ENCODE measurements at regions not wholly inside any gene's neighbourhood (a gene's known extent, or its start where the extent isn't known, plus 50 kb on each side); places are given as distances from the start of the nearest gene placed in this dataset.
"Not testable (repeated sequence)": the region's sequence is repeated elsewhere in the genome, so short reads cannot be mapped to it uniquely, and the experiment has no call there.

- no peak for DNase-seq
Observed at GRCh38 chr12:114616081-114616480, 67.9 kb downstream of the TBX3 start.

- DNase-seq, result no peak
Observed at GRCh38 chr12:114614040-114614439, 69.9 kb downstream of the TBX3 start.

- no peak for DNase-seq
Observed at GRCh38 chr12:114612062-114612461, 71.9 kb downstream of the TBX3 start.

GRCh38 chr12:114611145-114612018, 72.6 kb downstream of the TBX3 start:
- no peak for DNase-seq

- DNase-seq, result no peak
Observed at GRCh38 chr12:114608509-114608908, 75.5 kb downstream of the TBX3 start.

- DNase-seq, result no peak
Observed at GRCh38 chr12:114605918-114606317, 78.1 kb downstream of the TBX3 start.

GRCh38 chr12:114604606-114605005, 79.4 kb downstream of the TBX3 start:
- no peak for DNase-seq

GRCh38 chr12:114600584-114600983, 83.4 kb downstream of the TBX3 start:
- not testable (repeated sequence) for DNase-seq

GRCh38 chr12:114598111-114598510, 85.9 kb downstream of the TBX3 start:
- DNase-seq, result no peak

GRCh38 chr12:114592946-114593345, 91.0 kb downstream of the TBX3 start:
- no peak for DNase-seq

- no peak for DNase-seq
Observed at GRCh38 chr12:114588061-114588460, 95.9 kb downstream of the TBX3 start.

- no peak for DNase-seq
Observed at GRCh38 chr12:114580306-114580705, 103.7 kb downstream of the TBX3 start.

GRCh38 chr12:114579389-114579788, 104.6 kb downstream of the TBX3 start:
- DNase-seq, result no peak

- DNase-seq, result no peak
Observed at GRCh38 chr12:114562654-114563053, 121.3 kb downstream of the TBX3 start.

GRCh38 chr12:114555451-114555850, 128.5 kb downstream of the TBX3 start:
- DNase-seq, result peak; percentile 11

GRCh38 chr12:114547636-114548035, 136.3 kb downstream of the TBX3 start:
- DNase-seq, result no peak

- DNase-seq, result no peak
Observed at GRCh38 chr12:114530417-114530816, 124.5 kb upstream of the TBX5 start.

GRCh38 chr12:114529966-114530365, 124.0 kb upstream of the TBX5 start:
- DNase-seq, result no peak

- DNase-seq, result no peak
Observed at GRCh38 chr12:114528766-114529165, 122.8 kb upstream of the TBX5 start.

GRCh38 chr12:114521160-114521559, 115.2 kb upstream of the TBX5 start:
- not testable (repeated sequence) for DNase-seq

GRCh38 chr12:114512351-114512750, 106.4 kb upstream of the TBX5 start:
- no peak for DNase-seq

- peak; percentile 69 for DNase-seq
Observed at GRCh38 chr12:114508529-114509129, 102.7 kb upstream of the TBX5 start.

GRCh38 chr12:114506651-114507050, 100.7 kb upstream of the TBX5 start:
- DNase-seq, result no peak

GRCh38 chr12:114504311-114504710, 98.4 kb upstream of the TBX5 start:
- no peak for DNase-seq
